NCI-H446 (cell line): ENCODE measurements at regions not wholly inside any gene's neighbourhood (a gene's known extent, or its start where the extent isn't known, plus 50 kb on each side); places are given as distances from the start of the nearest gene placed in this dataset.
A peak's percentile ranks its signal among the peaks of the same experiment; 100 is the strongest.
"Not testable (repeated sequence)": the region's sequence is repeated elsewhere in the genome, so short reads cannot be mapped to it uniquely, and the experiment has no call there.

ENCODE experiments used
- DNase-seq, 2 experiments: peaks; one replicate each; lab custom pipeline; 2025; lab: John Stamatoyannopoulos, UW

DNA sequence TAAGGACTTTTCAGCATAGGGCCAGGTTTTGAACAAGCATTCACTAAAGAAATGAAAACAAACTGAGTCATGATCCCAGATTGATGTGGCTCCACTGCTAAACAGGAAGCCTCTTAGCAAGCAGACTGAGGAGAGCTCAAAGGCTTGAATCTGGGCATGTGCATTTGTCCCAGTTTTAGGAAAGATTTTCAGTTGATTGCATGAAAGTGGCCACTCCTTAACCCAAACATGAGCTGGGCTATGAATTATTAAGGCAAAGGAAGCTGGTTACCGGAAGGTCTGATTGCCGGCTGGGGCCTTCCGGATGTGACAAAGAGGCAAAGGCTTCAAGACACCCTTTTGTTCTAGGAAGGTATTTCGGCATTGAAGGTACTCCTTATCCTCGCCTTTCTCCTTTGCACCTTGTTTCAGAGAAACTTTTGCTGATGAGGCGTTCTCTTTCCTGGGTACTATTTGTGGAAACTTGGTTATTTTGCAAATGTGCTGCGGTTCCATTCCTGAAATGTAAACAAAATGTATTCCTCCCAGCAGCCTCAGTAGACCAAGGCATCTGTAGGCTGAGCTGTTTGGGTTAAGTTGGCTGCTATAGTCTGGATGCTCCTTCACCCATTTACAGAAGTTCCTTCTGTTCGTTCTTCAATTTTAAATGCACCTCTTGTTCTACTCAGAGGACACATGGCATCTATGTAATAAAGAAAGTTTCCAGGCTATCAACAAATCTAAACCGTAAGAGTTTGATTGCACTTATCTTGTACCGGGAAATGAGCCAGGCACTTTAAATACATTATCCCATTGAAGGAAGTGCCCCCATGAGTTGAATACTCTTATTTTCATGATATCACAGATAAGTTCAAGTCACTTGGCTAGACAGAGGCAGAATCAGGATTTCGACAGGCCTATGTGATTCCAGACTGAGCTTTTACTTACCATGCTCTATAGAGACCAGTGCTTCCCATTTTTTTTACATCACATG is 115.6 kb upstream of the METAP2 start:
- no peak for DNase-seq

DNA sequence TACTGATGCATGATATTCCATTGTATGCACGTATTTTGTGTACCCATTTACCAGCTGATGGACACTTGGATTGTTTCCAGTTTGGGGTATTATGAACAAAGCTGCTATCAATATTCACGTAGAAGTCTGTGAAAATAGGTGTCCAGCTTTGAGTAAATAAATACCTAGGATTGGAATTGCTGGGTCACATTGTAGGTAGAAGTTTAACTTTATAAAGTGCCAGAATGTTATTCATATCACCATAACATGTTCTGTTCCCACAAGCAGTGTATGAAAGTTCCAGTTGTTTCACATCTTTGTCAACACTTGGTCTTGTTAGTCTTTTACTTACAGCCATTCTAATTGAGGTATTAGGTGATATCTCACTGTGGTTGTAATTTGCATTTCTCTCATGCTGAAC is 108.0 kb upstream of the METAP2 start:
- no peak for DNase-seq

DNA sequence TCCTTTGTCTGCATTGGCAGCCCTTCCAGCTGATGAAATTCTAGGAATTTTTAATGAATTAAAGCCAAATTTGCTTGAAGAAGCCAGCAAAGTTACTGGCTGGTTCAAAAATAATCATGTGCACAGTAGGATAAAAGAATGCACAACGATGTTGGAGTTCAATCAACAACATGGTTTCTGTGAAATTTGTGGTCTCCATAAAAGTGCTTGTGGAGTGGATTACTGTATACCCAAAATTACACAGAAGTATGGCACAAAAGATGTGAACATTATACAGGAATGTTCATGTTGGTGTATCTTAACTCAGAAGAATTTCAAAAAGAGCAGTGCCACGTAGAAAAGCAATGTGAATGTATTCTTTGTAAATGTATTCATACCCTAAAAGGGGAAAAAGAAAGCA is 105.0 kb upstream of the METAP2 start:
- DNase-seq = no peak

DNA sequence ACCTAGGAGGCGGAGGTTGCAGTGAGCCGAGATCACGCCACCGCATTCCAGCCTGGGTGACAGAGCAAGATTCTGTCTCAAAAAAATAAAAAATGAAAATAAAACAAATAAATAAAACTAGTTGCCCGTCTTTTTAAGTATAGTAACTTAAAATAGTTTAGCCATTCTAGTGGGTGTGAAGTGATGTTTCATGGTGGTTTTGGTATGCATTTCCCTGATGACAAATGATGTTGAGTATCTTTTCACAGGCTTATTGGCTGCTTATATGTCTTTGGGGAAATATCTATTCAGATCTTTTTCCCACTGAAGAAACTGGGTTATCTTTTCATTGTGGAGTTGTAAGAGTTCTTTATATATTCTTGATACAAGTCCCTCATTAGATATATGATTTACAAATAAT is 102.4 kb upstream of the METAP2 start:
- no peak for DNase-seq

DNA sequence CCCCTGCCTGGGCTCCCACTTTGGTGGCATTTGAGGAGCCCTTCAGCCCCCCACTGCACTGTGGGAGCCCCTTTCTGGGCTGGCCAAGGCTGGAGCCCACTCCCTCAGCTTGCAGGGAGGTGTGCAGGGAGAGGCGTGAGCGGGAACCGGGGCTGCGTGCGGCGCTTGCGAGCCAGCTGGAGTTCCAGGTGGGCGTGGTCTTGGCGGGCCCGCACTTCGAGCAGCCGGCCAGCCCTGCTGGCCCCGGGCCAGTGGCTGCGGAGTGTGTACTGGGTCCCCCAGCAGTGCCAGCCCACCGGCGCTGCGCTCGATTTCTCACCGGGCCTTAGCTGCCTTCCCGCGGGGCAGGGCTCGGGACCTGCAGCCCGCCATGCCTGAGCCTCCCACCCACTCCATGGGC is 94.5 kb upstream of the METAP2 start:
- not testable (repeated sequence) for DNase-seq

DNA sequence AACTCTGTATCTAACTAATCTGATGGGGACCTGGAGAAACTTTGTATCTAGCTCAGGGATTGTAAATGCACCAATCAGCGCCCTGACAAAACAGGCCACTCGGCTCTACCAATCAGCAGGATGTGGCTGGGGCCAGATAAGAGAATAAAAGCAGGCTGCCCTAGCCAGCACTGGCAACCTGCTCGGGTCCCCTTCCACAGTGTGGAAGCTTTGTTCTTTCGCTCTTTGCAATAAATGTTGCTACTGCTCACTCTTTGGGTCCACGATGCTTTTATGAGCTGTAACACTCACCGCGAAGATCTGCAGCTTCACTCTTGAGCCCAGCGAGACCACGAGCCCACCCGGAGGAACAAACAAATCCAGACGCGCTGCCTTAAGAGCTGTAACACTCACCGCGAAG is 93.6 kb upstream of the METAP2 start:
- DNase-seq = not testable (repeated sequence)

DNA sequence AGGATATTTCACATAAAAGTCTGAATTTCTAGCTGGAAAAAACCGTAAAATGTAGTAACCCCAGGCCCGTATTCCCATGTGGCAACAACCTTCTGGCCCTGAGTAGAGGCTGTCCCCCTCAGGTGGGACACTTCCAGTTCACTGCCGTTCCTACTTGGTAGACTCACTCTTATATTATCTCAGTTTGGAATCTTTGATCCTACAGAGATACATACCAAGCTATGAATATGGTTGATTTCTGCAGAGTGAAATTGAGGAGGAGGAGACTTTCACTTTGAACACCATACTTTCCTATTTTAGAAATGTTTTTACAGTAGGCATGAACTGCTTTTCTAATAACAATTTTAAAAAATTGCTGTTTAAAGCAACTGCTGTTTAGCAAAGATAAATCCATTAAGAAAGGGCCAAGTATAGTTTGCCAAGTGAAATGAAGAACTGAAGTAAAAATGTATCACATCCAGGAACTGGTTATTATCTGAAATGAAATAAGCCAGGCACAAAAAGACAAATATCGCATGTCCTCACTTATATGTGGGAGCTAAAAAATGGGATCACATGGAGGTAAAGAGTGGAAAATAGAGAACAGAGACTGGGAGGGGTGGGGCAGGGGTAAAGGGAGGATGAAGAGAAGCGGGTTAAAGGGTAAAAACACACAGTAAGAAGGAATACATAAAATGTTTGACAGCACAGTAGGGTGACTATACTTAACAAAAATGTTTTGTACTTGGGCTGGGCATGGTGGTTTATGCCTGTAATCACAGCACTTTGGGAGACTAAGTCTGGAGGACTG is 92.8 kb upstream of the METAP2 start:
- DNase-seq = no peak

DNA sequence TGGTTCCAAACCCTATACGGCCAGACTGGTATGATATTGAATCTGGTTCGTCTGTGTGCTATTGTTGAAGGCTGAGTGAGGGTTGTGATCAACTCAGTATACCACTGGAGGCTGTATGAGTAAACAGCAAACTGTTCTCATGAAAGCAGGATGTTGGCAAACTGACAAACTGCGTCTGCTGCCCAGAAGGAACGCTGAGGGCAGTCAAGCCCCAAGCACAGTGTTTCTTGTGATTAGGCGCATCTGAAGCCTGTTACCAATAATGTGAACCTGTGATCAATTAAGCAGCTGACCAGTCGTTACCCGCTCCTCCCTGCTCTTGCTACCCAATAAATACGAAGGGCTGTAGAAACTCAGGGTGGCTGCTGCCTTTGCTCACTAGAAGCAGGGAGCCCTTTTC is 90.0 kb upstream of the METAP2 start:
- DNase-seq = peak; percentile 15 to 41

DNA sequence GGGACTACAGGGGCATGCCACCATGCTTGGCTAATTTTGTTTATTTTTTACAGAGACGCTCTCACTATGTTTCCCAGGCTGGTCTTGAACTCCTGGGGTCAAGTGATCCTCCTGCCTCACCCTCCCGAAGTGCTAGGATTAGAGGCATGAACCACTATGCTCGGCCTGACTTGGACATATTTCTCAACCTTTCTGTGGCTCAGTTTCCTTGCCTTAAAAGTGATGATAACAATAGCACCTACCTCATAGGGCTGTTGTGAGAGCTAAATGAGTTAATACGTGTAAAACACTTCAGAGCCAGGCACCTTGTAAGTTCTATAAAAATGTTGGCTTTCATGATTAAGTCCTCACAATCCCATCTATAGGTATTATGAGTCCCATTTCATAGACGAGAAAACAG is 89.2 kb upstream of the METAP2 start:
- DNase-seq = no peak

DNA sequence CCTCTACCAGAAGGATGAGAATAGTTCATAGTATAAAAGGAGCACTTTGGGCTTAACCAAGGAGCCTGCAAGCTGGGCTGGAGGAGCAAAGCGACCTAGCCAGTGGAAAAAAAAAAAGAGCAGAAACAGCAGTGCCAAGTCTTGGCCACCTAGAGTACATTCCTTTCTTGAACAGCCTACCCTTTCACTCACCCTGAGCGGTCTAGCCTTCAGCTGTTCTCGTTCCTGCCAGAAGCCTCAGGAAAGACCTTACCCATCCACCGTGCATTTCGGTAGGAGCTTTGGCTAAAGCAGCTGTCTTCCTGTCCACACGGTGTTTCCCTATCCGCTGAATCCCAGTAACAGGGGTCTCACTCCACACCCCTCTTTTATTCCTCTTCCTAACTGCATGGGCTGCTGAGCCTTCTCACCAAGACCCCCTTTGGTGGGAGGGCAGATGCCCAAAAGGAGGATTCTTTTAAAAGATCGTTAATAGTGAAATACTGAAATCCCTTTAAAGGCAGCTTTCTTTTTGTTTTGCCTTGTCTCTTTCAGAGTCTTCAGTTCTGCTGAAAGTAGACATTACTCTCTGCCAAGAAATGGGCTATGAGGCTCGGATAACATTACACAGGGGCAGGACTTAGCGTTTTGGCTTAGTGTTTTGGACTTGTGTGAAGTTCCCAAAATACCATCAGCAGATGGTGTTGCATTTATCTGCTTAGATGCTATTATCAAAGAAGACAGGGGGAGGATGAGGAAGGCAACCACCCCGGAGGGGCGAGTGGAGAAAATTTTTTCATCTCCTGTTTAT is 88.5 kb upstream of the METAP2 start:
- peak; percentile 31 to 79 for DNase-seq

DNA sequence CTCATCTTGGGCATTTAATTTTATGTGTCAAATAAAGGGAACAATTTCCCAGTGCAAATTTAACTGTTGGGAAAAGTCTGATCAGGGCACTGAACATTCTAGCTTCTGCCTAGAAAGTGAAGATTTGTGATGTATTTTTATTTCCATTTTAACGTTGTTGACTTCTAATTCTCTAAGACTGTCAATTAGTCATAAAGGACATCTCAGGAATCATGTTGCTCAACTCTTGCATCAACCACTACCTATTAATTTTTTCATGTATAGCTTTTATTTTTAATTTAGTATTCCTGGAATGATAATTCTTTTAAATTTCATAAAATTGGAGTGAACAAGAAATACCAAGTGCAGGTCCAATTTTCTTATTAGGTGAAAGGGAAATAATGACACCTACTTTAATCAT is 87.9 kb upstream of the METAP2 start:
- no peak for DNase-seq

DNA sequence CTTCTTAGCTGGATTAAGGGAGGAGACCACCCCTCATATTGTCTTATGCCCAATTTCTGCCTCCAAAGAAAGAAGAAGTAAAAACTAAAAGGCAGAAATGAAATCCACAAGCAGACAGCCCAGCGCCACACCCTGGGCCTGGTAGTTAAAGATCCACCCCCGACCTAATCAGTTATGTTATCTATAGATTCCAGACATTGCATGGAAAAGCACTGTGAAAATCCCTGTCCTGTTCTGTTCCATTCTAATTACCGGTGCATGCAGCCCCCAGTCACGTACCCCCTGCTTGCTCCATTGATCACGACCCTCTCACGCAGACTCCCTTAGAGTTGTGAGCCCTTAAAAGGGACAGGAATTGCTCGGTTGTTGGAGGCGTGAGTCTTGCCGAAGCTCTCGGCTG is 85.7 kb upstream of the METAP2 start:
- not testable (repeated sequence) for DNase-seq

DNA sequence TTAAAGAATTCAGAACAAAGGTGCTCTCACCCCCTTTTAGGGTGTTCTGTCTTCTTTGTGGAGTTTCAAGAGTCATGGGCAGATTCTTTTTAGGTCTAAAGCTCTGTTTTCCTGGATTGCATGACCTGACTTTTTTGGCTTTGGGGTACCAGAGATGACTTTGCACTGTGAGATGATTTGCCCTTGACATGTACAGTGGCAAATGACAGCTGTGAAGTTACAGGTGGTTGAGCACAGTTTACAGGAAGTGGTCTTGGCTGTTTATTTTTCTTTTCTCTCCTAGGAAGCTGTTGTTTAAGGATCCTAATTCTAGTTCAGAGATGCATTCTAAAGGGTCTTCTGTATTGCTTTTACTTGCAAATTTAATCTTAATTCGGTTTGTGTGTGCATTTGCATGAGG is 83.8 kb upstream of the METAP2 start:
- no peak for DNase-seq

DNA sequence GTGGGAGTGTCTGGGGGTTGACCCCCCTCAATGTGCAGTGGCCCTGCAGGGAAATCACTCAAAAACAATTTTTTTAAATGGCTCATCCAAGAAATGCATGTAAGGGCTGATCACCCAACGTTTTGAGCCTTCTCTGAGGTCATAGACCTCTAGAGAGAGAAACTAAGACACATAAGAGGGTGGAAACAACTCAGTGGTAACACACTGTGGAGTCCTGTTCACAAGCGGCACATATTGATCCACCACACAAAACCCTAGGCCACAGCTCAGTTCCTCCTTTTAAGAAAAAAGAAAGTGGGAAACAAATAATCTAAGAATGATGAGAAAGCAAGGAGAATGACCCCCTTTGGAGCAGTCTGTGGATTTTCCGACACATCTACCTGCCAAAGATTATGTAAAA is 83.0 kb upstream of the METAP2 start:
- DNase-seq = no peak

DNA sequence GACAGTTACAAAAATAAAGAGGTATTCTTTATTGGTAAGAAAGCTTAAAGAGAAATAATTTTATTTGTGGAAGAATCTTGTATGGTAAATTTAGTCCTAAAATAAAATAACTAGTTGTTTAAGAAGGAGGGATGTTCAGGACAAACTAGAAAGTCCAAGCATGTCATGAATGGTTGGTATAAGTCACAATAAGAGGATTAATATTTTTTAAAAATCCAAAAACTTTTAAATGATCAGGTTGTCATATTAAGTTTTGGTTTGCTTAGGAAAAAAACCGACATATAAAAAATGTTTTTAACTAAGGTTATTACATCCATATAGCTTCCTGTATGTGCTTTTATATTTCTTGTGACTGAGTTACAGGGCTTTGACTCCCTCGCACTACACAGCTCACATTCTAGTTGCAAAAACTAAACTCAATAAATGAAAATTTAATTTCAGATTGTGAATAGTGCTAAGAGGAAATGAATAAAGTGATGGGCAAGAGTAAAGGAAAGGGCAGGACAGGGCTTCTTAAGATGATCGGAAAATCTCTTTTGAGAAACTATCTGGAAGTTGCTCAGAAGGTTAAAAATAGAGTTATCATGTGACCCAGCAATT is 80.7 kb upstream of the METAP2 start:
- DNase-seq = no peak

DNA sequence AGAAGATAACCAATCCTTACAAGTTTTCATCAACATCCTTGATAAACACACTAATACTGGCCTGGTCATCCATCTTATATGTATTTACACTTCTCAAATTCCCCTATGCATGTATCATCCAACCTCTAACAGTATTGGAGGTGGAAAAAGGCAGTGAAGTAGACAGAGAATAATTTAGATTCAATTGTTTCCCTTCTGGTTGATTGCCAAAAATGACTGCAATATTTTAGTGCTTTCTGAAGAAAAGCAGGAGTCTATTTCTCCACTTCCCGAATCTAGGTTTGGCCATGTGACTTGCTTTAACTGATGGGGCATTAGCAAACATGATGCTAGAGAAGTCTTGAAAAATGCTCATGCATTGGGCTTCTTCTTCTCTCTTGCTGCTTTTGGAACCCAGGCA is 78.3 kb upstream of the METAP2 start:
- DNase-seq = no peak

DNA sequence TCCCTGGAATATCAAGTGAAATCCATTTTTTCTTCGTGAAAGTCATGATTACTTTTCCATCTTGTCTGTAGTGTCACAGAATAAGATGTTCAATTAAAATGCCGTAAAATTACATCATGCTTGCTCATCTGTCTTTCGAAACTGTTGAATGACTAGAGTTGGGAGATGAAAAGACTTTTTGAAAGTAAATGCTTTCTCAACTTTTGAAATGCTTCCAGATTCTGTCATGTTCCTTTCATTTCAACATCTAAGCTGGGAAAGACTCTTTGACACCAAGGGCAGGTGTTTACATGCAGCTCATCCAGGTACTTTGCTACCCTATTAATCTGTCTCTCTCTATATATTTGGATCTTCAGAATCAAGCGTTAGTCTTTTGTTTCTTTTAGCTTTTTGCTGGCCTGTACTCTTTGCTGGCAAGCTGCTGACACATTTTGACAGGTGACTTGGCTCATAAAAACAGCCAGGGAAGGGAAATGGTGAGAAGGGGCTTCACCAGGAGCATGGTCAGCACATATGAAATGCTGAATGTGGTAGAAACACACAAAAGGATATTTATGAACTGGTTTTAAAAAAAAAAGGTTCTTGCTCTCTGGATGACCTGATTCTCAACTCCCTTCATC is 77.0 kb upstream of the METAP2 start:
- no peak for DNase-seq

DNA sequence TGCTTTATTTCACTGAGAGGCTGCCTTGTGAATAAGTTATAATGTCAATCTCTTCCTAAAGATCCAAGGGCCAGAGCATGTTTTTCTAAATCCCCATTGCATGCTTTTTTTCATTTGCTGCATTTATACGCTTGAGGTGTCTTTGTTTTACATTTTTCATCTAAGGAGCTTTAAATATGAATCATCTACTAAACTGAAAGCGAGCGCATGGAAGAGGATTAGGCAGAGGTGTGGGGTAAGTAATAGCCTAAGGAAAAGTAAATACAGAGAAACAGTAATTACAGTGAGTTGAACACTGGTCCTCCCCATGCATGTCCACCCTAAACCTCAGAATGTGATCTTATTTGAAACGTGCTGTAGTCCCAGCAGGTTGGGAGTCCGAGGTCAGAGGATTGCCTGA is 76.4 kb upstream of the METAP2 start:
- no peak for DNase-seq

DNA sequence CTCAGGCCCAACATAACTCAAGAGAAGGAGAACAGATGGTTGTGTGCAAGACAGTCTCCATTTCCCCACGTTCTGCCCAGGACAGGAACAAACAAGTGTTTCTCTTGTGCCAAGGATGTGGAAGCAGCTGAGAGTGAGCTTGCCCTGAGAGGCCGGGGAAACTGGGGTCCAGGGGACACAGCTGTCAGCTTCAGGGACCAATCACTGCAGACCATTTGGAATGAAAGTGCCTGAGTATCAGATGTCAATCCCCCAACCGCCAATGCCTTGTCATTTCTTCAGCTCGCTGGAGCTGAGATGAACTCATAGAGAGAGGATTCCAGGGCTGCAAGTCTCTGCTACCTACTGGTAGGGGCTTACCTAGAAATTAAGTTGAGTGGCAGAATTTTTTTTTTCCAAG is 71.9 kb upstream of the METAP2 start:
- DNase-seq = no peak

DNA sequence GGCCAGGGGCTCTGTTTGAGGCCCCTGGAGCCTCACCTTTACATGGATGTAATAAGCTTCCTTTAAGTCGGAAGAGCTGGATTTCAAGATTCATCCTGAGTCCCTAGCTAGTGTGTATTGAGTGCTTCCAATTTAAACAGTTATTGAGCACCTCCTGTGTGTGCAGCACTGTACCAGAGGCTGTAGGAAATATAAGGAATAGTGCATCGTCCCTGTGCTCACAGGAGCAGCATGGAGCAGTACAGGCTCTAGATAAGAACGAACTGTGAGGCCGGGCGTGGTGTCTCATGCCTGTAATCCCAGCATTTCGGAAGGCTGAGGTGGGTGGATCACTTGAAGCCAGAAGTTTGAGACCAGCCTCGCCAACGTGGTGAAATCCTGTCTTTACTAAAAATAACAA is 65.8 kb upstream of the METAP2 start:
- no peak for DNase-seq

DNA sequence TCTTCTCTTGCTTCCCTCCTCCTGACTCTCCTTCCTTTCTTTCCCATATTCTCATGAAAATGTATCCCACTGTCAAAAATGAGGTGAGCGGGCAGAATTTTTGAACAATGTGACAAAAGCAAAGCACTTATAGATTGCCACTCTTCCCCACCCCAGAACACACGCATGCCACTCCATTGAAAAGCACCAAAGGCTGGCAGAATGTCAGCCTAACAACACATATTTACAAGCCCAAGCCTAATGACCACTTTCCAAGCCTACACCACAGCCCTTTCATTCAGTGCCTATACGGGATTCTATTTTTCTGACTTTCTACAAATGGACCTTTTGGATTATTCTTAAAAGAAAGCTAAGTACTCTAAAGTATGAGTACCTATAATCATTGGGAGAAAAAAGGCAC is 62.9 kb upstream of the METAP2 start:
- no peak for DNase-seq

DNA sequence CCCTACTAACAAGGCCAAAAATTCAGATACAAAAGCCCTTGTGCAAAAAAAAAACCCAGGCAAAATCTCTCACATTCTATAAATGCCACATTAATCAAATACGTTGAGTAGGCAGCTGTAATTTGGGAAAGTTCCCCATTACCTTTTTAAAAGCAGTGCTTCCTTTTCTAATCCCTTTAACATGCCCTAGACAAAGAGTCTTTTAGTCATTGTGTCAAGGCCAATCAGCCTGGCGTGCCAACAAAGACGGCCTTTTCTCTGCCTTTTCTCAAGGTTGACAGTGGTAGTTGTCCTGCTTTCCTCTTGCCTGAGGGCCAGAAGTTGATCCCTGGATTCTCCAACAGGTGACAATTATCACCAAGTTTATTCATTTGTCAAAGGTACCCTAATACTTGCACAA is 62.5 kb upstream of the METAP2 start:
- DNase-seq = no peak
